ENCODE measurements at regions not wholly inside any gene's neighbourhood (a gene's known extent, or its start where the extent isn't known, plus 50 kb on each side); places are given as distances from the start of the nearest gene placed in this dataset.

DNA sequence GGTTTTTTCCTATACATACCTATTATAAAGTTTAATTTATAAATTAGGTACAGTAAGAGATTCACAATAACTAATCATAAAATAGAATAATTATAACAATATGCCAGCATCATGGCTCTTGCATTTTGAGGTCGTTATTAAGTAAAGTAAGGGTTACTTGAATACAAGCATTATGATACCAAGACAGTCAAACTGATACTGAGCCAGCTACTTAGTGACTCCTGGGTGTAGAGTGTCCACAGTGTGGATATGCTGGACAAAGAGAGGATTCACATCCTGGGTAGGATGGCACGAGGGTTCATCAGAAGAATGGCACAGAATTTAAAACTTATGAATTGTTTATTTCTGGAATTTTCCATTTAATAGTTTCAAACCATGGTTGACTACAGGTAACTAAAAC lies 157.2 kb upstream of the IL12A start:
- H3K4me1 Mint-ChIP-seq = no peaks in the 10 kb centered on the region
- H3K27ac Mint-ChIP-seq = no peak overlapping the region

More for the DNA sequence above, 157.2 kb upstream of the IL12A start:
- Histone ChIP-seq H3F3A (replicated peaks; ENCODE audit: low read depth) (no peaks in the 10 kb centered on the region), H4K20me1 (replicated peaks; ENCODE audit: insufficient read depth) (no peaks in the 10 kb centered on the region), H3K4me2 (no peak overlapping the region), H3K27ac (ENCODE audit: low read depth) (no peak overlapping the region), H3K79me2 (replicated peaks; ENCODE audit: insufficient read depth) (0 out of 2 replicates have a peak, but pooled peaks cover 5% of the 10 kb centered on the region), H3K4me1 (ENCODE audit: insufficient read depth) (no peaks in the 10 kb centered on the region), H3K36me3 (ENCODE audit: insufficient read depth) (no peaks in the 10 kb centered on the region), H3K9me2 (ENCODE audit: insufficient read depth) (no peaks in the 10 kb centered on the region), H3K4me3 (no peak overlapping the region), H3K27me3 (ENCODE audit: insufficient read depth) (no peaks in the 10 kb centered on the region), H2AFZ (no peak overlapping the region)
- H3K4me3 Mint-ChIP-seq = no peak overlapping the region
- ATAC-seq (no peak), DNase-seq (ENCODE audit: low spot score) (no peak)
- no peaks in the 10 kb centered on the region for H3K27me3 Mint-ChIP-seq (ENCODE audit: insufficient read depth, low read depth, poor library complexity)
- H3K9me3 Mint-ChIP-seq = no peaks in the 10 kb centered on the region
- H3K36me3 Mint-ChIP-seq (ENCODE audit: low read depth) = no peaks in the 10 kb centered on the region
- TF ChIP-seq, protein P1, sequence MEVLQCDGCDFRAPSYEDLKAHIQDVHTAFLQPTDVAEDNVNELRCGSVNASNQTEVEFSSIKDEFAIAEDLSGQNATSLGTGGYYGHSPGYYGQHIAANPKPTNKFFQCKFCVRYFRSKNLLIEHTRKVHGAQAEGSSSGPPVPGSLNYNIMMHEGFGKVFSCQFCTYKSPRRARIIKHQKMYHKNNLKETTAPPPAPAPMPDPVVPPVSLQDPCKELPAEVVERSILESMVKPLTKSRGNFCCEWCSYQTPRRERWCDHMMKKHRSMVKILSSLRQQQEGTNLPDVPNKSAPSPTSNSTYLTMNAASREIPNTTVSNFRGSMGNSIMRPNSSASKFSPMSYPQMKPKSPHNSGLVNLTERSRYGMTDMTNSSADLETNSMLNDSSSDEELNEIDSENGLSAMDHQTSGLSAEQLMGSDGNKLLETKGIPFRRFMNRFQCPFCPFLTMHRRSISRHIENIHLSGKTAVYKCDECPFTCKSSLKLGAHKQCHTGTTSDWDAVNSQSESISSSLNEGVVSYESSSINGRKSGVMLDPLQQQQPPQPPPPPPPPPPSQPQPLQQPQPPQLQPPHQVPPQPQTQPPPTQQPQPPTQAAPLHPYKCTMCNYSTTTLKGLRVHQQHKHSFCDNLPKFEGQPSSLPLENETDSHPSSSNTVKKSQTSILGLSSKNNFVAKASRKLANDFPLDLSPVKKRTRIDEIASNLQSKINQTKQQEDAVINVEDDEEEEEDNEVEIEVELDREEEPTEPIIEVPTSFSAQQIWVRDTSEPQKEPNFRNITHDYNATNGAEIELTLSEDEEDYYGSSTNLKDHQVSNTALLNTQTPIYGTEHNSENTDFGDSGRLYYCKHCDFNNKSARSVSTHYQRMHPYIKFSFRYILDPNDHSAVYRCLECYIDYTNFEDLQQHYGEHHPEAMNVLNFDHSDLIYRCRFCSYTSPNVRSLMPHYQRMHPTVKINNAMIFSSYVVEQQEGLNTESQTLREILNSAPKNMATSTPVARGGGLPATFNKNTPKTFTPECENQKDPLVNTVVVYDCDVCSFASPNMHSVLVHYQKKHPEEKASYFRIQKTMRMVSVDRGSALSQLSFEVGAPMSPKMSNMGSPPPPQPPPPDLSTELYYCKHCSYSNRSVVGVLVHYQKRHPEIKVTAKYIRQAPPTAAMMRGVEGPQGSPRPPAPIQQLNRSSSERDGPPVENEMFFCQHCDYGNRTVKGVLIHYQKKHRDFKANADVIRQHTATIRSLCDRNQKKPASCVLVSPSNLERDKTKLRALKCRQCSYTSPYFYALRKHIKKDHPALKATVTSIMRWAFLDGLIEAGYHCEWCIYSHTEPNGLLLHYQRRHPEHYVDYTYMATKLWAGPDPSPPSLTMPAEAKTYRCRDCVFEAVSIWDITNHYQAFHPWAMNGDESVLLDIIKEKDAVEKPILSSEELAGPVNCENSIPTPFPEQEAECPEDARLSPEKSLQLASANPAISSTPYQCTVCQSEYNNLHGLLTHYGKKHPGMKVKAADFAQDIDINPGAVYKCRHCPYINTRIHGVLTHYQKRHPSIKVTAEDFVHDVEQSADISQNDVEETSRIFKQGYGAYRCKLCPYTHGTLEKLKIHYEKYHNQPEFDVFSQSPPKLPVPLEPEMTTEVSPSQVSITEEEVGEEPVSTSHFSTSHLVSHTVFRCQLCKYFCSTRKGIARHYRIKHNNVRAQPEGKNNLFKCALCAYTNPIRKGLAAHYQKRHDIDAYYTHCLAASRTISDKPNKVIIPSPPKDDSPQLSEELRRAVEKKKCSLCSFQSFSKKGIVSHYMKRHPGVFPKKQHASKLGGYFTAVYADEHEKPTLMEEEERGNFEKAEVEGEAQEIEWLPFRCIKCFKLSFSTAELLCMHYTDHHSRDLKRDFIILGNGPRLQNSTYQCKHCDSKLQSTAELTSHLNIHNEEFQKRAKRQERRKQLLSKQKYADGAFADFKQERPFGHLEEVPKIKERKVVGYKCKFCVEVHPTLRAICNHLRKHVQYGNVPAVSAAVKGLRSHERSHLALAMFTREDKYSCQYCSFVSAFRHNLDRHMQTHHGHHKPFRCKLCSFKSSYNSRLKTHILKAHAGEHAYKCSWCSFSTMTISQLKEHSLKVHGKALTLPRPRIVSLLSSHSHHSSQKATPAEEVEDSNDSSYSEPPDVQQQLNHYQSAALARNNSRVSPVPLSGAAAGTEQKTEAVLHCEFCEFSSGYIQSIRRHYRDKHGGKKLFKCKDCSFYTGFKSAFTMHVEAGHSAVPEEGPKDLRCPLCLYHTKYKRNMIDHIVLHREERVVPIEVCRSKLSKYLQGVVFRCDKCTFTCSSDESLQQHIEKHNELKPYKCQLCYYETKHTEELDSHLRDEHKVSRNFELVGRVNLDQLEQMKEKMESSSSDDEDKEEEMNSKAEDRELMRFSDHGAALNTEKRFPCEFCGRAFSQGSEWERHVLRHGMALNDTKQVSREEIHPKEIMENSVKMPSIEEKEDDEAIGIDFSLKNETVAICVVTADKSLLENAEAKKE (CRISPR knock-in tag; IDR thresholded peaks at IDR 0.05) = no peak
- TF ChIP-seq EZH2phosphoT487 (IDR thresholded peaks at IDR 0.05; ENCODE audit: unreplicated experiment) = no peak
- TF ChIP-seq EZH2 (IDR thresholded peaks at IDR 0.05; ENCODE audit: low read depth, unreplicated experiment) = no peak
- no peak for TF ChIP-seq ZNF114 (CRISPR knock-in tag; IDR thresholded peaks at IDR 0.05)
- TF ChIP-seq, protein P2, sequence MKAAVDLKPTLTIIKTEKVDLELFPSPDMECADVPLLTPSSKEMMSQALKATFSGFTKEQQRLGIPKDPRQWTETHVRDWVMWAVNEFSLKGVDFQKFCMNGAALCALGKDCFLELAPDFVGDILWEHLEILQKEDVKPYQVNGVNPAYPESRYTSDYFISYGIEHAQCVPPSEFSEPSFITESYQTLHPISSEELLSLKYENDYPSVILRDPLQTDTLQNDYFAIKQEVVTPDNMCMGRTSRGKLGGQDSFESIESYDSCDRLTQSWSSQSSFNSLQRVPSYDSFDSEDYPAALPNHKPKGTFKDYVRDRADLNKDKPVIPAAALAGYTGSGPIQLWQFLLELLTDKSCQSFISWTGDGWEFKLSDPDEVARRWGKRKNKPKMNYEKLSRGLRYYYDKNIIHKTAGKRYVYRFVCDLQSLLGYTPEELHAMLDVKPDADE (IDR thresholded peaks at IDR 0.05) = no peak
- TF ChIP-seq JUNB (IDR thresholded peaks at IDR 0.05; ENCODE audit: unreplicated experiment) = no peak
- no peak for TF ChIP-seq NANOG (IDR thresholded peaks at IDR 0.05; ENCODE audit: borderline replicate concordance)
- TF ChIP-seq STAT1 (IDR thresholded peaks at IDR 0.05; ENCODE audit: unreplicated experiment) = no peak
- TF ChIP-seq CREB1 (CRISPR knock-in tag; IDR thresholded peaks at IDR 0.05; ENCODE audit: low read depth) = no peak
- TF ChIP-seq, protein P3, sequence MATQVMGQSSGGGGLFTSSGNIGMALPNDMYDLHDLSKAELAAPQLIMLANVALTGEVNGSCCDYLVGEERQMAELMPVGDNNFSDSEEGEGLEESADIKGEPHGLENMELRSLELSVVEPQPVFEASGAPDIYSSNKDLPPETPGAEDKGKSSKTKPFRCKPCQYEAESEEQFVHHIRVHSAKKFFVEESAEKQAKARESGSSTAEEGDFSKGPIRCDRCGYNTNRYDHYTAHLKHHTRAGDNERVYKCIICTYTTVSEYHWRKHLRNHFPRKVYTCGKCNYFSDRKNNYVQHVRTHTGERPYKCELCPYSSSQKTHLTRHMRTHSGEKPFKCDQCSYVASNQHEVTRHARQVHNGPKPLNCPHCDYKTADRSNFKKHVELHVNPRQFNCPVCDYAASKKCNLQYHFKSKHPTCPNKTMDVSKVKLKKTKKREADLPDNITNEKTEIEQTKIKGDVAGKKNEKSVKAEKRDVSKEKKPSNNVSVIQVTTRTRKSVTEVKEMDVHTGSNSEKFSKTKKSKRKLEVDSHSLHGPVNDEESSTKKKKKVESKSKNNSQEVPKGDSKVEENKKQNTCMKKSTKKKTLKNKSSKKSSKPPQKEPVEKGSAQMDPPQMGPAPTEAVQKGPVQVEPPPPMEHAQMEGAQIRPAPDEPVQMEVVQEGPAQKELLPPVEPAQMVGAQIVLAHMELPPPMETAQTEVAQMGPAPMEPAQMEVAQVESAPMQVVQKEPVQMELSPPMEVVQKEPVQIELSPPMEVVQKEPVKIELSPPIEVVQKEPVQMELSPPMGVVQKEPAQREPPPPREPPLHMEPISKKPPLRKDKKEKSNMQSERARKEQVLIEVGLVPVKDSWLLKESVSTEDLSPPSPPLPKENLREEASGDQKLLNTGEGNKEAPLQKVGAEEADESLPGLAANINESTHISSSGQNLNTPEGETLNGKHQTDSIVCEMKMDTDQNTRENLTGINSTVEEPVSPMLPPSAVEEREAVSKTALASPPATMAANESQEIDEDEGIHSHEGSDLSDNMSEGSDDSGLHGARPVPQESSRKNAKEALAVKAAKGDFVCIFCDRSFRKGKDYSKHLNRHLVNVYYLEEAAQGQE (IDR thresholded peaks at IDR 0.05; ENCODE audit: unreplicated experiment) = no peak
- TF ChIP-seq, protein P4, sequence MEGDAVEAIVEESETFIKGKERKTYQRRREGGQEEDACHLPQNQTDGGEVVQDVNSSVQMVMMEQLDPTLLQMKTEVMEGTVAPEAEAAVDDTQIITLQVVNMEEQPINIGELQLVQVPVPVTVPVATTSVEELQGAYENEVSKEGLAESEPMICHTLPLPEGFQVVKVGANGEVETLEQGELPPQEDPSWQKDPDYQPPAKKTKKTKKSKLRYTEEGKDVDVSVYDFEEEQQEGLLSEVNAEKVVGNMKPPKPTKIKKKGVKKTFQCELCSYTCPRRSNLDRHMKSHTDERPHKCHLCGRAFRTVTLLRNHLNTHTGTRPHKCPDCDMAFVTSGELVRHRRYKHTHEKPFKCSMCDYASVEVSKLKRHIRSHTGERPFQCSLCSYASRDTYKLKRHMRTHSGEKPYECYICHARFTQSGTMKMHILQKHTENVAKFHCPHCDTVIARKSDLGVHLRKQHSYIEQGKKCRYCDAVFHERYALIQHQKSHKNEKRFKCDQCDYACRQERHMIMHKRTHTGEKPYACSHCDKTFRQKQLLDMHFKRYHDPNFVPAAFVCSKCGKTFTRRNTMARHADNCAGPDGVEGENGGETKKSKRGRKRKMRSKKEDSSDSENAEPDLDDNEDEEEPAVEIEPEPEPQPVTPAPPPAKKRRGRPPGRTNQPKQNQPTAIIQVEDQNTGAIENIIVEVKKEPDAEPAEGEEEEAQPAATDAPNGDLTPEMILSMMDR (conservative IDR thresholded peaks at IDR 0.05; ENCODE audit: low read depth in 2 of 2) = no peak
- no peak for TF ChIP-seq POLR2AphosphoS5 (IDR thresholded peaks at IDR 0.05; ENCODE audit: low read depth)
- no peak for TF ChIP-seq ZNF331 (CRISPR knock-in tag; IDR thresholded peaks at IDR 0.05; ENCODE audit: low read depth)
